Lung microvascular endothelial cell (primary cell): ENCODE measurements at regions not wholly inside any gene's neighbourhood (a gene's known extent, or its start where the extent isn't known, plus 50 kb on each side); places are given as distances from the start of the nearest gene placed in this dataset.
"Not testable (repeated sequence)": the region's sequence is repeated elsewhere in the genome, so short reads cannot be mapped to it uniquely, and the experiment has no call there.

Source experiments
- DNase-seq, 2 donors: peaks; one replicate each; pipeline versions ENCODE4 v3.0.0 to v3.0.0-alpha.2; 2010; ENCODE audit warnings: low read depth in 2 of 2

DNA sequence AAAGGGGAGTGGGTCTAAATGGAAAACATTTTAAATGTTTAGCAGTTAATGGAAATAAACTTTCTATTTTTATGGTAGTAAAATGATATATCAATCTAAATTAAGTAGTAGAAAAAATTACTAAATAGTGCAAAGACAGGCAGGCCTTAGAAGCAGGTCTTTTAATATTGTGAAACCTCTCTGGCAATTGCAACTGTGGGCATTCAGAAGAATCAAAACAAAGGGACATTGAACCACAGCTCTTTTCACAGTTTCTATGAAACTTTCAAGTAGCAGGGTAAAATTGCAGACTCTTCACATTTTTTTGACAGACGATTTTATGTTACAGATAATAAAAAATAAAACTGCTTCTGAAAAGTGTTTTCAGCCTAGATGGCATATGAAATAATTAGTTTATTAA is 533.7 kb downstream of the BCKDHB start:
- no peak for DNase-seq

DNA sequence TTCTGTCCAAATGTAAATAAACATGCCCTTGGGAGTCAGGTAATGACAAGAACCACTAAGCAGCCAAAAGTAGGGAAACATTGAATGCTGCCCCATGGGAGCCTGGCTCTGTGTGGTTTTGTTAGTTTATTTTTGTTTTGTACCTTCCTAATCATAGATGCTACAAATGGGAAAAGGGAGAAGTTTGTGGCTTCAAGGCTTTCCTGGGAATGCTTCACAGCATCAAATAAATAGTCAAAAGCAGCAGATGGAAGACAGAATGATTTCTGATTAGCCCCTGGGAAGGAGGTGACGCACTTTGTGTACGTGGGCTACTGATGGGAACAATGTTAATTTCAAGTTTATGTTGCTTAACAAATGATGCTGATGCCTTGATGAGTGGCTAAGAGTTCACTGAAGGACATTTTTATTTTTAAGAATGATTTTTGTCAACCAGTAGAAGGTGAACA is 532.7 kb downstream of the BCKDHB start:
- peak in 1 of 2 donors; percentile 80 for DNase-seq

DNA sequence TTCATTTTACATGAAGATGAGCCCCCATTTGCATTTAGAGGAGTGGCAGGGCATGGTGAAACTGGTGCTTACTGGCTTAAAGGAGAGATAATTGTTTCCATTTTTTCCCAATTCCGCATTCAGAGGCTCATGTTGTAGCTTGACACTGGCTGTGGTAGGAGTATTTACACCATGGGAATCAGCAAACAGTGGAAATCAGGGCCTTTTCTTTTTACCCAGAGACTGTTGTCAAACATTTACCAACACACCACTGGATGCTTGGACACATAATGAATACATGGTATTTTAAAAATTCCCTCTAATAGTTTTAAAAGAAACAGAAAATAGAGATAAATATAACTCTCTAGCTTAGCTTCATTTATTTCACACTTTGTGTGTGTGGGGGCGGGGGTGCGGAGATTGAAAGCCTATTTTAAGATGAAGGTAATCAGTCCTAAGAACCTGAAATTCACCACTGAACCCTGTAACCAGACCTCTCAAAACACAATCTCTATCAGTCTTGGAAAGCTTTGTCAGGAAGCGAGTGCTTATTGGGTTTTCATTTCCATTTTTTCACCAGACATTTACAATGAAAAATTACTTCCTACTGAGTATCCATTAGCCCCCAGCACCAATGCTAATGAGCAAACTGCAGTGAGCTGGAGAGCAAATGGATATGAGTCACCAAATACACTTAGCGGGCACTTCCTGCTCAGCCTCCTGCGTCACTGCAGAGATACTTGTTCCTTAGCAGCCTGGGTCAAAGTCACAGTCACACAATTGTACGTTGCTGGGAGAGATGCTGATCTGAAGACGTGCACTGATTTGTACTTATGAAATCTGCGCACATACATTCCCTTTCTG is 532.0 kb downstream of the BCKDHB start:
- peak; percentile 79 to 99 for DNase-seq

DNA sequence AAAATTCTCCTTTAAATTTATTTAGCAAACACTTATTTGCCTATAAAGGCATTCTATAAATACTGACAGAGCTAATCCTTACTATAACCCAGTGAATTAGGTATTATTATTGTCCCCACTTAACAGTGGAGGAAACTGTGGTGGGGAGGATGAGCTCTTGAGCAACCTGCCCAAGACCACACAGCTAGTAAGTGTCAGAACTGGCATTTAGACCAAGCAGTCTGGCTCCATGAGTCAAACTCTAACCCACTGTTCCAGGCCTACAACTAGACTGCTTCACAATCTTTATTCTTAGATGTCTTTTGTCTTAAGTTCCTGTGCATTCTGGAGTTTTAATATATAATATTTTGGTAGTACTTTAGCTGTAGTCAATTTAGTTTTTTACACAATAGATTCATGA is 530.8 kb downstream of the BCKDHB start:
- no peak for DNase-seq

DNA sequence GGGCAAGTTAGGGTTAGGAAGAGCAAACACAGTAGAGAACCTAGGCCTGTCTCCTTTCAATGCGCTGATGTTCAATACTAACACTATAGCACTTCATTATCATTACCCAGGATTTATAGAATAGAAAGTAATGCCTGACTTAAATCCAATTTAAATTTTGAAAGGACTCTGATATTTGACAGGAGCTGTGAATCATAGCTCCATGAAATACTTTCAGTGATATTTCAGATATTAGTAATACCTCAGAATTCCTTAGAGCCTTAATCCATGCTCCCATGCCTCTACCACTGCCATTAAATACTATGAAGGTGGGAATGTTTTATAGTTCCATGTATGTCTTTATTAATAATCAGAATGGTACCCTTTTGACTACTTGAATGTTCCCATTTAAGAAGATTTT is 530.2 kb downstream of the BCKDHB start:
- no peak for DNase-seq

DNA sequence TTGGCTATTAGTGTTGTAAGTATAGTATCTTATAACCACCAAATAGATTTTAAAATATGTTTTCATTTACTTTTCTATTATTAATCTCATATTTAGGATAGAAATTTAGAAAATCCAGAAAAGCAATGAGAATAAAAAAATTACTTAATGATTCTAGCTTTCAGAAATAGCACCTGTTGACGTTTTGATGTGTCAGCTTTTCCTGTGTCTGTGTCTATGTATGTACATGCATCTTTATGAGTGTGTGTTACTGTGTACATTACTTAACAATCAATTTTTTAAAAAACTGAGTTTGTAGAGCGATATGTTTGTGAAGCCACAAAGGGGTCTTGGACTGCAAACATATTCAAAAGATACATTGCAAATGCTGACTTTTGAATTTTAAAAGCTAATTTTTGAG is 526.9 kb downstream of the BCKDHB start:
- no peak for DNase-seq

DNA sequence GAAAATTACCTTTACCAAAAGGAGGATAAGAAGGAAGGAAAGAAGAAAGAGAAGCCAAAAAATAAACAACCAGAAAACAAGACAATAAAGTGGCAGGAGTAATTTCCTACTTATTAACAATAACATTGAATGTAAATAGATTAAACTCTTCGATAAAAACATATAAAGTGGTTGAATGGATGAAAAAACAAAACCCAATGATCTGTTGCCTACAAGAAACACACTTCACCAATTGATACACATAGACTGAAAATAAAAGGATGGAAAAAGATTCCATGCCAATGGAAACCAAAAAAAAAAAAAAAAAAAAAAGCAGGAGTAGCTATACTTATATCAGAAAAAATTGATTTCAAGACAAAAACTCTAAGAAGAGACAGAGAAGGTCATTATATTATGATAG is 518.9 kb downstream of the BCKDHB start:
- DNase-seq, result no peak

DNA sequence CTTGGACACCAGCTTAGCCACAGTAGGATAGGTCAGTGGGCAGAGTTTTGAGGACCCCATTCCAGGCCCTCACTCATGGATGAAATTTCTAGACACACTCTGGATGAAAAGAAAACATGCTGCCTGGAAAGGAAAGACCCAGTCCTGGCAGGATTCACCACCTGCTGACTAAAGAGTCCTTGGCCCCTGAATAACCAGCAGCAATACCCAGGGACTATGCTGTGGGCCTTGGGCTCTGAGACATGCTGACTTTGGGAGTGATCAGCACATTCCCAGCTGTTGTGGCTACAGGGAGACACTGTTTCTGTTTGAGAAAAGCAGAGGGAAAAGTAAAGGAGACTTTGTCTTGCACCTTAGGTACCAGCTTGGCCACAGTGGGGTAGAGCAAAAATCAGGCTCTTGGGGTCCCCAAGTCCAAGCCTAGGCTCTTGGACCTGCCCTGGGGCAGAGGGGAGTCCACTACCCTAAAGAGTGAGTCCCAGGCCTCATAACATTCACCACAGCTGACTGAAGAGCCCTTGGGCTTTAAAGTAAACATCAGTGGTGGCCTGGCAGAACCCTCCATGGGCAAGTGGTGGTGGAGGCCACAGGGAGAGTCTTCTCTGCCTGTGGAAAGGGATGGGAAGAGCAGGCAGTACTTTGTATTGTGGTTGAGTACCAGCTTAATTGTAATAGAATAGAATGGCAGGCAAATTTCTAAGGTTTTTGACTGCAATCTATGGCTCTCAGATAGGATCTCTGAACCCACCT is 516.8 kb downstream of the BCKDHB start:
- DNase-seq, result no peak

DNA sequence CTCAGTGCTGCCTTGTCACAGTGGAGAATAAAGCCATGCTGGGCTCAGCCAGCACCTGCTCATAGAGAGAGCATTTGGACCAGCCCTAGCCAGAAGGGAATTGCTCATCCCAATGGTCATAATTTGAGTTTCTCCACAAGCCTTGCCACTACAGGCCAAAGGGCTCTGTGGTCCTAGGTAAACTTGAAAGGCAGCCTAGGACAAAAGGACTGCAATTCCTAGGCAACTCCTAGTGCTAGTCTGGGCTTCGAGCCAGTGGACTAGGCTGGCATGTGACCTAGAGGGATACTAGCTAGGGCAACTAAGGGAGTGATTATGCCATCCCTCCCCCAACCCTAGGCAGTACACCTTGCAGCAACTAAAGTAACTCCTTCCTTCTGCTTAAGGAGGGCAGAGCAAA is 516.2 kb downstream of the BCKDHB start:
- no peak for DNase-seq

DNA sequence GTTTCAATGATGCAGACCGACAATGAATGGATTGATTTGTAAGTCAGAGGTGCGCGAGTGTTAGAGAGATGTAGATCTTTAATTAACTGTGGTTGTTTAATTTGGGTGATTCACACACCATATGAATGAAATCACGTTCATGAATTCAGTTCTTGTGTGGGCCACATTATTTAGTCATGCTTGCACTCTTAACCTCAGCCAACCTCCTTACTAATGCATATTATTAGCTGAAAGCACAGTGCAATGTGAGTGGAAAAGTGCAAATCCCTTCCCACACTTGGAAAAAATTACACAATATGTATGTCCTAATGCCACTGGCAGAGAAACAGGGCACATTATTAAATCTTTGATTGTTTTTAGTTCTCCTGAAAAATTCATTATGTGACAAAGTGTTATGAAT is 512.5 kb downstream of the BCKDHB start:
- DNase-seq, result no peak

DNA sequence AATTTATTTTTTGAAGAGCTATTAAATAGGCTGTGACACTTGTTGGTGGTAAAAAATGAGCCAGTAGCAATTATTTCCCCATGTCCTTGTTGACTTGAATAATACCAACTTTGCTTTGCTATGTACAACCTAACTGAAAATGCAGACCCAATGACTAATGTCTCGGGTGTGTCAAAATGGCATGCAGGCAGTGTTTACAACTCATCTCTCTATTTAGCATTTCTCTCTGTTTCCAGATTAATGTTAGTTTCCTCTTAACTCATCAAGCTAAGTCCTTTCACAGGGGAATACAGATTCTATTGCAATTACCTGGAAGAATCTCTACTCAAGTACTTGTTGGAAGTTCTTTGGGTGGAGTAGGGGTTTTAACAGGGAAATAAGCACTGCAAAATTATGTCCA is 504.4 kb downstream of the BCKDHB start:
- DNase-seq, result peak in 1 of 2 donors; percentile 25

DNA sequence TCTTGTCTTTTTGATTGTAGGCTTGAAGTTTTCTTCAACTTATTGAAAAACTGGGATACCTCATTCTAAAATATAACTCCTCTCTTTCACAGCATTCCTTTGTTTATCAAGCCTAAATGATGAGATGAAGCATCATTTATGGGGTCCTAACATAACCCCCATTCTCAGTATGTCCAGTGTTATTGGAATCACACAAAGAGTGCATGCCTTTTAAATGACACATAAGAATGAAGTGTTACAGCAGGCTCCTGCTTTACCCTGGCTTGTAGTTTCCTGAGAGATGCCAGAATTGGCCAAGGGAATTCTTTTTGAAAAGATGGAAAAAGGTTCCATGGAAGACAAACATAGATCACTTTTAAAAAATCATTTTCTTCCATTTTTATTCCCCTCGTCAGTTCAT is 502.4 kb downstream of the BCKDHB start:
- DNase-seq, result peak in 1 of 2 donors; percentile 2

DNA sequence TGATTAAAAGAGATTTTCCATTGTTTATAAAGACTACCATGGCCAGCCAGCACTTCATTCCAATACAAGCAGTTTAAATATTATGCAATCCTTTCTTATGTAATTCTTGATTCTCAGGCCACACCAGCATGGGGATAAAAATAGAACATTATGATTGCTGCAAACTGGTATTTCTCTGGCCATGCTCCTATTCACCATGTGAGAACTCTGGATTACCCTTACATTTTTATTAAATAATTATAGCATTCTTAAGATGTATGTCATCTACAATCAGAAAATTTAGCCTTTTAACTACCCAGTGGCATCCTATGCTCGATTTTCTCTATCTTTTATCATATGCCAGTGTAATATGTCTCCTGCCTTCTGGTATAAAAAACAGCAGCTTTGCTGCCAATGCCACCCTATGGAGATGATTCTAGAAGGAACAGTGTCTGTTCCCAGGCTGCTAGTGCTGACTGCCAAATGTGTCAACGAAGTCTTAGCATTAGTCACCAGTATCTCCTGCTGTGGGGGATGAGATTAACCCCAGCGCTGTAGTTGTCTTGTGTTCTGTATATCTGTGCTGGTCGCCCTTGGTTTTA is 501.4 kb downstream of the BCKDHB start:
- peak; percentile 22 to 64 for DNase-seq

DNA sequence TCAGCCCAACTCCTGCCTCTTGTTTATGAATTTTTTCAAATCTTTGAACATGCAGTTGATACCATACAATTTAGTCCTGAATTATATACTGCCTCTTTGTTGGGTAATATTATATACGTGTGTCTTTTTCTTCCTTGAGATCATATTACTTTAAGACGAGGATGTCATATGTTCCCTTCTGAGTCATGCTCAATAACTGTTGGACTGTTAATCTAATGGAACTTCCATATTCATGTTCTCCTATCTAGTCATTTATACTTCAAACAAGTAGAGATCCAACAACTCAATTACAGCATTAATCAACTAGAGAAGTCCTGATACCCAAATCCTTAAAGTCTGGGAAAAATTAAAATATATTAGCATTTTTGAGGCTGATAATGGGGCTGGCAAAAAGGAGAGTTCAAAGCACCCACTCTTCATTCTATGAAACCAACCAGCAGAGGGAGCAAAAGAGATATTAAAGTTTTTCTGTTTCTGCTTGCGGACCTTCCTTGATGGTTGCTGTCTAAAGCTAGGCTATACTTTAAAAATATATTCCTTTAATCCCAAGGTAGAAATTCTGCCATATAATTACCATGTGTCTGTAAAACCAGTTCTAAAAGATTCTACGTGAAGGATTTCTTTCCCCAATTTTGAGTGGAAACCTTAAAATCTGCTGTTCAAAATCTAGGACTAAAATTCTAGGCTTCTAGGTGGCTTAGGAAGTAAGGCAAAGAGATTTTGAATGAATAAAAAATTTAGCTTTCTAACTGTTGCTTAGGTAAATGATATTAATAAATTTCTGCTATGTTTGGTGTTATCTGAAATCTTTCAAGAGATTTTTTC is 498.9 kb downstream of the BCKDHB start:
- DNase-seq, result peak; percentile 59 to 60

DNA sequence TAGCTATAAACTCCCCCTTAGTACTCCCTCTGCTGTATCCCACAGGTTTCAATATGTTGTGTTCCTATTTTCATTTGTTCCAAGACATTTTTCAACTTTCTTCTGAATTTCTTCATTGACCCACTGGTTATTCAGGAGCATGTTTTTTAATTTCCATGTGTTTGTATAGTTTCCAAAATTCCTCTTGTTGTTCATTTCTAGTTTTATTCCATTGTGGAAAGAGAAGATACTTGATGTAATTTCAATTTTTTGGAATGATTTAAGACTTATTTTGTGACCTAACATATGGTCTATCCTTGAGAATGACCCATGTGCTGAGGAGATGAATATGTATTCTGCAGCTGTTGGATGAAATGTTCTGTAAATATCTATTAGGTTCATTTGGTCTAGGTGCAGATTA is 497.2 kb downstream of the BCKDHB start:
- DNase-seq, result no peak

DNA sequence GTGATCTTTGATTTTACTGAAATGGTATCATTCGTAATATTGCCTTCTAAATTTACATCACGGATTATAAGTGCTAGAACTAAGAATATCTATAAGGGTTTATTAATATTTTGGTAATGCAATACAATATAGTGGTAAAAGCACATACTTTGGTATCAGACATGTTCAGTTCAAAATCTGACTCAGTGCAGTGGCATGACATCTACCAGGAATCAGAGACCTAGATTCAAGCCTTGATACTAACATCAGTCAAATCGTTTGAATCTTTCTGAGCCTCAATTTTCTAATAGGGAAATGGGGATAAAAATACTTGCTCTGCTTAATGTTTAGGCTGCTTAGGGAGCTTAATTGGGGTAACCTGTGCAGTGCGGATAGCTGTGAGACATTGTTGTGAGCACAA is 488.0 kb downstream of the BCKDHB start:
- no peak for DNase-seq

DNA sequence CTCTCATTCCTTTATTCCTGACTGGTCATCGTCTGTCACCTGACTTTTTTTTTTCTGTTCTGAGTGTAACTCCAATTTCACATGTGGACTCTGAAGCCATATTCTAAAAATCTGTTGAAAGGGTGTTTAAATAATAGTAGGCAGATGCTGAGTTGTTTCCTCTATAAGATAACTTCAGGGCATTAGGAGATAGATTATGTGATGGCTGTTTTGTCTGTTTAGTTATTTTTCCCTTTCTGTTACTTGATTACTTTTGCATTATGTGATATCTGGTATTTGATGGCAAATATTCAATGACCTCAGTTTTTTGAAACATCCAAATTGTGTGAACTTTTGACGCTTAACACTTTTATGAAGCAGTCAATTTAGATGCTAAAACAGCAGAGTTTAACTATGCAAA is 486.0 kb downstream of the BCKDHB start:
- DNase-seq, result no peak

DNA sequence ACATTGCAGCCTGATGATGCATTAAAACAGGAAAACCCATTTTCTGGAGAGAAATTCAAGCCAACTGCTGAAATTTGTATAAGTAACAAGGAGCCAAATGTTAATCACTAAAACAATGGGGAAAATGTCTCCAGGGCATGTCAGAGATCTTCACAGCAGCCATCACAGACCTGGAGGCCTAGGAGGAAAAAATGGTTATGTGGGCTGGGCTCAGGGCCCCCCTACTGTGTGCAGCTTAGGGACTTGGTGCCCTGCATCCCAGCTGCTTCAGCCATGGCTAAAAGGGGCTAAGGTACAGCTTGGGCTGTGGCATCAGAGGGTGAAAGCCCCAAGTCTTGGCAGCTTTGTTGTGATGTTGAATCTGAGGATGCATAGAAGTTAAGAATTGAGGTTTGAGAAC is 479.8 kb downstream of the BCKDHB start:
- no peak for DNase-seq

DNA sequence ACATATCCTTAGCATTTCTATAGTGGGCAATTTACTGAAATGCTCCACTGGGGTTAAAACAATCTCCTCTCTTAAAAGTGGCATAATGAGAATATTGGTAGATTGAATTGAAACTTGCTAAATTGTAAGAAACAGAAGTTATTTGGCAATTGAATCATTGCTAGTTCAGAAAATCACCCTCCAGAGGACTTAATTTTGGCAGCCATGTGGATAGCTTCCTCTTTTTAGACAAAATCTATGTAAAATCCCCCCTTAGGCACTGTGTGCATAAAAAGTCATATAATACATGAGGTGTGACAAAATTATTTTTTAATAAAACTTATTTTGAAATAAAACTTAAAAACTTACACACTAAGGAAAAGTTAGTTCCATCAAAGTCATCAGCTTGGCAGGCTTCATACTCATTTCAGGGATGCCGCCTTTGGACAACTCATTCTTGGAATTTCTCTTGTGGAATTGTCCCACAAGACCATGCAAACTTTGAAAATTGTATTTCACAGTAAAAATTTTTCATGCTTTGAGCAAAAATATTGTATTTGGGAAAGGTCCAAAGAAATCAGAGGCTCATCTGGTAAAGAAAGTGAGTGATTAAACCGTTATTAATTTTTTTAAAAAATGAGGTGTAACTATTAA is 473.0 kb downstream of the BCKDHB start:
- no peak for DNase-seq

DNA sequence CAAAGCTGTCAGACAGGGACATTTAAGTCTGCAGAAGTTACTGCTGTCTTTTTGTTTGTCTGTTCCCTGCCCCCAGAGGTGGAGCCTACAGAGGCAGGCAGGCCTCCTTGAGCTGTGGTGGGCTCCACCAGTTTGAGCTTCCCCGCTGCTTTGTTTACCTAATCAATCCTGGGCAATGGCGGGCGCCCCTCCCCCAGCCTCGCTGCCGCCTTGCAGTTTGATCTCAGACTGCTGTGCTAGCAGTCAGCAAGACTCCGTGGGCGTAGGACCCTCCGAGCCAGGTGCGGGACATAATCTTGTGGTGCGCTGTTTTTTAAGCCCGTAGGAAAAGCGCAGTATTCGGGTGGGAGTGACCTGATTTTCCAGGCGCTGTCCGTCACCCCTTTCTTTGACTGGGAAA is 466.8 kb downstream of the BCKDHB start:
- DNase-seq, result not testable (repeated sequence)

DNA sequence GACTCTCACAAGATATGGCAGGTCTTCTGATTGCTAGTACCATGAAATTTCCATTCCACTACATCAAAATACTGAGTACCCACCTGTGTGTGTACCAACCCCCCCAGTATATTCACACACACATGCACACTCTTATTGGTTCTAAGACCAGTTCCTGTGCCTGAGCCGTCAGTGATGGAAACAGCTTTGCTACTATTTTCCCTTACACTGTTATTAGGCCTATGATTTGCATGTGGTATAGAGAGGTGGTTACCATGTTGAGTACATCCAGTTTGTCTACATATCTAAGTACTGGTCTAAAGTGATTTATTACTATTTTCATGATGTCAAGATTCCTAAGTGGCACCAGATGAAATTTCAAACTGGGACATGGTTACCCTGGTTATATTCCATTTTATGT is 459.9 kb downstream of the BCKDHB start:
- no peak for DNase-seq
